PC-9 (cell line): ENCODE measurements at regions not wholly inside any gene's neighbourhood (a gene's known extent, or its start where the extent isn't known, plus 50 kb on each side); places are given as distances from the start of the nearest gene placed in this dataset.

Experiments used
- BruUV-seq: library from RNA; stranded (reverse); fragments of 400-500 nt; replicated peaks from 2 replicates; lab custom pipeline; 2021; lab: Mats Ljungman, UMichigan
- CTCF ChIA-PET: fragments of 300-600 bp; sonication (Branson Sonifier 250); formaldehyde crosslinking; loops from one replicate; lab custom pipeline; 2022; ENCODE audit warnings: antibody characterized with exemption; lab: Charles Lee
- POLR2A ChIA-PET: fragments of 300-600 bp; sonication (Branson Sonifier 250); formaldehyde crosslinking; loops from one replicate; lab custom pipeline; 2022; ENCODE audit warnings: antibody characterized with exemption; ENCODE audit not compliant: unreplicated experiment; lab: Charles Lee
- DNase-seq, 2 experiments: peaks; one replicate each; pipeline versions ENCODE4 v3.0.0 to v3.0.0-alpha.2; 2015 to 2022; ENCODE audit warnings: mixed read lengths in 1 of 2
- H2AFZ ChIP-seq: fragments of 200-600 bp; sonication (generic); 2 replicates; pipeline ENCODE4 v1.8.1; 2017; ENCODE audit warnings: antibody characterized with exemption
- H3F3A ChIP-seq: fragments of 200-600 bp; sonication (generic); 2 replicates; pipeline ENCODE4 v1.8.1; 2017; ENCODE audit warnings: antibody characterized with exemption, mild to moderate bottlenecking, low read depth; ENCODE audit not compliant: insufficient read depth
- H3K27ac ChIP-seq: fragments of 200-600 bp; sonication (generic); 2 replicates; pipeline ENCODE4 v1.6.1; 2016; ENCODE audit warnings: mixed run types
- H3K27me3 ChIP-seq: fragments of 200-600 bp; sonication (generic); 2 replicates; pipeline ENCODE4 v1.6.1; 2016; ENCODE audit warnings: low read depth, mixed run types; ENCODE audit not compliant: insufficient read depth
- H3K36me3 ChIP-seq: fragments of 200-600 bp; sonication (generic); 2 replicates; pipeline ENCODE4 v1.6.1; 2016; ENCODE audit warnings: low read depth, mixed run types
- H3K4me1 ChIP-seq: fragments of 200-600 bp; sonication (generic); replicated peaks from 2 replicates; pipeline ENCODE4 v1.6.1; 2016; ENCODE audit warnings: mixed run types; ENCODE audit not compliant: insufficient read depth
- H3K4me2 ChIP-seq: fragments of 200-600 bp; sonication (generic); 2 replicates; pipeline ENCODE4 v1.6.1; 2017; ENCODE audit warnings: mixed run types
- H3K4me3 ChIP-seq: fragments of 200-600 bp; sonication (generic); 2 replicates; pipeline ENCODE4 v1.6.1; 2016; ENCODE audit warnings: mixed run types
- H3K79me2 ChIP-seq: fragments of 200-600 bp; sonication (generic); 2 replicates; pipeline ENCODE4 v1.6.1; 2017; ENCODE audit warnings: low read depth, mixed run types
- H3K9me2 ChIP-seq: fragments of 200-600 bp; sonication (generic); 2 replicates; pipeline ENCODE4 v1.8.1; 2017; ENCODE audit warnings: mild to moderate bottlenecking; ENCODE audit not compliant: insufficient read depth
- H3K9me3 ChIP-seq: fragments of 200-600 bp; sonication (generic); 2 replicates; pipeline ENCODE4 v1.8.1; 2016; ENCODE audit warnings: low read depth; ENCODE audit not compliant: insufficient read depth
- H4K20me1 ChIP-seq: fragments of 200-600 bp; sonication (generic); 2 replicates; pipeline ENCODE4 v1.8.1; 2017; ENCODE audit not compliant: insufficient read depth
- EZH2 ChIP-seq: fragments of 200-600 bp; sonication (generic); IDR thresholded peaks from 2 replicates; pipeline ENCODE4 v1.8.0; 2017; ENCODE audit warnings: antibody characterized with exemption, low read depth
- intact Hi-C: fragments of 100-400 bp; cut with micrococcal nuclease; formaldehyde crosslinking; loops from one replicate; pipeline ENCODE4 v1.10.0; 2022; ENCODE audit not compliant: unreplicated experiment
- TF ChIP-seq, protein P1 (sequence below): fragments of 200-600 bp; sonication (generic); conservative IDR thresholded peaks from 2 replicates; pipeline ENCODE4 v1.6.1; 2017; ENCODE audit warnings: mixed run types, antibody characterized with exemption, mild to moderate bottlenecking, moderate library complexity

GRCh38 chr5:133781436-133782225, 169.3 kb upstream of the FSTL4 start:
- H3F3A ChIP-seq: no peaks in the 10 kb centered on the region
- no peak for DNase-seq
- no peaks in the 10 kb centered on the region for H3K27me3 ChIP-seq
- no peaks in the 10 kb centered on the region for H3K36me3 ChIP-seq
- ChIA-PET POLR2A (no interaction called here), CTCF (no interaction called here)
- no peaks in the 10 kb centered on the region for H3K79me2 ChIP-seq
- no peak overlapping the region for H3K27ac ChIP-seq
- no peaks in the 10 kb centered on the region for H4K20me1 ChIP-seq
- H3K9me3 ChIP-seq: no peaks in the 10 kb centered on the region
- H3K9me2 ChIP-seq: no peaks in the 10 kb centered on the region; the same call in 1 of the 2 replicates
- no peak overlapping the region for H3K4me3 ChIP-seq
- no TSS peak for BruUV-seq
- H3K4me2 ChIP-seq: no peak overlapping the region
- intact Hi-C loops: no loop called here
- TF ChIP-seq, protein P1, sequence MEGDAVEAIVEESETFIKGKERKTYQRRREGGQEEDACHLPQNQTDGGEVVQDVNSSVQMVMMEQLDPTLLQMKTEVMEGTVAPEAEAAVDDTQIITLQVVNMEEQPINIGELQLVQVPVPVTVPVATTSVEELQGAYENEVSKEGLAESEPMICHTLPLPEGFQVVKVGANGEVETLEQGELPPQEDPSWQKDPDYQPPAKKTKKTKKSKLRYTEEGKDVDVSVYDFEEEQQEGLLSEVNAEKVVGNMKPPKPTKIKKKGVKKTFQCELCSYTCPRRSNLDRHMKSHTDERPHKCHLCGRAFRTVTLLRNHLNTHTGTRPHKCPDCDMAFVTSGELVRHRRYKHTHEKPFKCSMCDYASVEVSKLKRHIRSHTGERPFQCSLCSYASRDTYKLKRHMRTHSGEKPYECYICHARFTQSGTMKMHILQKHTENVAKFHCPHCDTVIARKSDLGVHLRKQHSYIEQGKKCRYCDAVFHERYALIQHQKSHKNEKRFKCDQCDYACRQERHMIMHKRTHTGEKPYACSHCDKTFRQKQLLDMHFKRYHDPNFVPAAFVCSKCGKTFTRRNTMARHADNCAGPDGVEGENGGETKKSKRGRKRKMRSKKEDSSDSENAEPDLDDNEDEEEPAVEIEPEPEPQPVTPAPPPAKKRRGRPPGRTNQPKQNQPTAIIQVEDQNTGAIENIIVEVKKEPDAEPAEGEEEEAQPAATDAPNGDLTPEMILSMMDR: no peak
- TF ChIP-seq EZH2: no peak
- no peaks in the 10 kb centered on the region for H3K4me1 ChIP-seq
- H2AFZ ChIP-seq: no peak overlapping the region

GRCh38 chr5:133780619-133781280, 168.4 kb upstream of the FSTL4 start:
- Histone ChIP-seq H3K9me2 (no peaks in the 10 kb centered on the region; the same call in 1 of the 2 replicates), H3K36me3 (no peaks in the 10 kb centered on the region), H3K27me3 (no peaks in the 10 kb centered on the region), H3K27ac (no peak overlapping the region), H3F3A (no peaks in the 10 kb centered on the region), H4K20me1 (no peaks in the 10 kb centered on the region), H2AFZ (no peak overlapping the region), H3K9me3 (no peaks in the 10 kb centered on the region), H3K4me2 (no peak overlapping the region), H3K4me3 (no peak overlapping the region), H3K4me1 (no peaks in the 10 kb centered on the region), H3K79me2 (no peaks in the 10 kb centered on the region)
- BruUV-seq: no TSS peak
- no peak for DNase-seq
- intact Hi-C loops: no loop called here
- no peak for TF ChIP-seq EZH2
- TF ChIP-seq, protein P1: no peak
- ChIA-PET POLR2A (no interaction called here), CTCF (no interaction called here)

- BruUV-seq: no TSS peak
- Histone ChIP-seq H4K20me1 (no peaks in the 10 kb centered on the region), H3K27ac (no peak overlapping the region), H3K4me3 (no peak overlapping the region), H3K79me2 (no peaks in the 10 kb centered on the region), H3K9me3 (no peaks in the 10 kb centered on the region), H2AFZ (no peak overlapping the region), H3K9me2 (no peaks in the 10 kb centered on the region; the same call in 1 of the 2 replicates), H3K27me3 (no peaks in the 10 kb centered on the region), H3K4me1 (no peaks in the 10 kb centered on the region), H3K36me3 (no peaks in the 10 kb centered on the region), H3F3A (no peaks in the 10 kb centered on the region), H3K4me2 (no peak overlapping the region)
- intact Hi-C loops: no loop called here
- CTCF ChIA-PET: no interaction called here
- no peak for DNase-seq
- POLR2A ChIA-PET: no interaction called here
- TF ChIP-seq, protein P1: no peak
- no peak for TF ChIP-seq EZH2
Measured at GRCh38 chr5:133779828-133780475, 167.6 kb upstream of the FSTL4 start.
